ENCODE measurements at regions not wholly inside any gene's neighbourhood (a gene's known extent, or its start where the extent isn't known, plus 50 kb on each side); places are given as distances from the start of the nearest gene placed in this dataset.

GRCh38 chr11:122404571-122404970 lies 251.0 kb upstream of the UBASH3B start:
- no peak for TF ChIP-seq TCF12 (IDR thresholded peaks at IDR 0.05; ENCODE audit: low read depth)
- TF ChIP-seq RAD21 (IDR thresholded peaks at IDR 0.05; ENCODE audit: low read depth) = no peak
